GM12892 (cell line): ENCODE measurements at regions not wholly inside any gene's neighbourhood (a gene's known extent, or its start where the extent isn't known, plus 50 kb on each side); places are given as distances from the start of the nearest gene placed in this dataset.

Source experiments
- POLR2A ChIP-seq: IDR thresholded peaks from 2 replicates; pipeline ENCODE4 v1.6.1; 2011; ENCODE audit warnings: low read depth, low read length, control low read depth
- POLR2AphosphoS5 ChIP-seq: IDR thresholded peaks from 2 replicates; pipeline ENCODE4 v1.6.1; 2011; ENCODE audit warnings: low read depth, low read length, control low read depth

DNA sequence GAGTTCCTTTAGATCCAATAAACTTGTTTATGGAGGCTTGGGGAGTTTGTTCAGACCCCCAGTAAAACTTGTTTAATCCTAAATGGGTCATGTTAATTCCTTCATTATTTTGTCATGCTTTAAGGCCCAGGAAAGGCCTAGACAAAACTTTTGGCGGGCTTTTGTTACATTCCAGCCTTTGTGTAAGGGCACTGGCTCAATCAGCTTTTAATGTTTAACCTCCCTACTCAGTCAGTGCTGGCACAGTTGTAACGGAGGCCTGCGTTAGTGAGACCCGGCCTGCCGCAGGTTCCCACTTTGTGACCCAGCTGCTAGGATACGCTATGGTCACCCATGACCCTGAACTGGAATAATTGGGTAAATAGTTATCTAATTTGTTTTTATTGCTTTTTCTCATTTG is 59.2 kb downstream of the OXSM start:
- no peak for TF ChIP-seq POLR2AphosphoS5
- TF ChIP-seq POLR2A = no peak
